NCI-H774 (cell line): ENCODE measurements at regions not wholly inside any gene's neighbourhood (a gene's known extent, or its start where the extent isn't known, plus 50 kb on each side); places are given as distances from the start of the nearest gene placed in this dataset.

Source experiments
- DNase-seq: peaks from one replicate; lab custom pipeline; 2025; lab: John Stamatoyannopoulos, UW

DNA sequence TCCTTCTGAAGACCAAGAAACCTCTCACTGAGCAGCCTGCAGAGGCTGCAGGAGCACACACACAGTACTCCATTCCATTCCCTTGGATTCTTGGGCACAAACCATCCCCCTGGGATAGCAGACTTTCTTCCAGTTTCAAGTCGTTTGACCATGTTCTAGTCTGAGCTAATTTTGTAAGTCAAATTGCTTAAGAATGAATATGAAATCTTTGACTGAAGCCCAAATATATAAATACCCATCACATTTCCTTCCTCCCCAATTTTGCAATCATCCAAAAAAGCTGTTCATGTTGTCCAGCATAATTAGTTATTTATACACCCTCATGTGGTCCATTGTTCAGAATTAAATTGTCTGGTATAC lies 231.2 kb upstream of the TPRG1 start:
- DNase-seq, result no peak

DNA sequence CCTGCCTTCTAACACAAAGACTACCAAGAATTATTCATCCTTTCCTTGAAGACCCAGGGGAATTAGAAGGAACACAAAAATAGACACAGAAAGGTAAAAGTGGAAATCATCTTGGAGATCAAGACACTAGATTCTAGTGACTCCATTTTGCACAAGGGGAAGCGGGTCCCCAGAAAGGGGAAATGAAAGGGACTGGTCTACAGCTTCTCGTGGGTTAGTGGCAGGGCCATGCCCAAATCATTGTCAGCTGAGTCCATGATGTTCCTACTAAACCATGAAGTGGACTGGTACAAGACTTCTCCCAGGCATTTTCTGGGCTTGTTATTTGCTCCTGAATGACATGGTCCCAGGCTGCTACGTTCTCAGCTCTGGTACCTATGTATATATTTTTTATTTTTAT lies 230.7 kb upstream of the TPRG1 start:
- DNase-seq, result no peak

GRCh38 chr3:188942191-188942590 lies 229.6 kb upstream of the TPRG1 start:
- DNase-seq, result no peak

DNA sequence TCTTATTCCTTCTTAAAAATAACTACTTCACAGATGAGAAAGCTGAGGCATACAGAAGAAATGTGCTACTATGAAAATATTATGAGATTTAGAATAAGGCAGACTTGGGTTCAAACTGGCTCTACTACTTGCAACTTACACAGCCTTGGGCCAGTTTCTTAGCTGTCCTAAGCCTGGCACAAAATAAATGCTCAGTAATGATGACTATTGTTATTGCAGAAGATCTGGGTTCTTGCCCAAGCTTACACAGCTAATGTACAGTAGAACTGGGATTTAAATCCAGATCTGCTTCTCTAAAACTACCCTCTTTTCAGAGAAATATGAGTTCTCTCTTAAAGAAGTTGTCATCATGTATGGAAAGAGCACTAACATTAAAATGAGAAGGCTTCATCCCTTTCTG lies 228.2 kb upstream of the TPRG1 start:
- no peak for DNase-seq

- no peak for DNase-seq
These were observed 227.7 kb upstream of the TPRG1 start for GRCh38 chr3:188944108-188944507.

DNA sequence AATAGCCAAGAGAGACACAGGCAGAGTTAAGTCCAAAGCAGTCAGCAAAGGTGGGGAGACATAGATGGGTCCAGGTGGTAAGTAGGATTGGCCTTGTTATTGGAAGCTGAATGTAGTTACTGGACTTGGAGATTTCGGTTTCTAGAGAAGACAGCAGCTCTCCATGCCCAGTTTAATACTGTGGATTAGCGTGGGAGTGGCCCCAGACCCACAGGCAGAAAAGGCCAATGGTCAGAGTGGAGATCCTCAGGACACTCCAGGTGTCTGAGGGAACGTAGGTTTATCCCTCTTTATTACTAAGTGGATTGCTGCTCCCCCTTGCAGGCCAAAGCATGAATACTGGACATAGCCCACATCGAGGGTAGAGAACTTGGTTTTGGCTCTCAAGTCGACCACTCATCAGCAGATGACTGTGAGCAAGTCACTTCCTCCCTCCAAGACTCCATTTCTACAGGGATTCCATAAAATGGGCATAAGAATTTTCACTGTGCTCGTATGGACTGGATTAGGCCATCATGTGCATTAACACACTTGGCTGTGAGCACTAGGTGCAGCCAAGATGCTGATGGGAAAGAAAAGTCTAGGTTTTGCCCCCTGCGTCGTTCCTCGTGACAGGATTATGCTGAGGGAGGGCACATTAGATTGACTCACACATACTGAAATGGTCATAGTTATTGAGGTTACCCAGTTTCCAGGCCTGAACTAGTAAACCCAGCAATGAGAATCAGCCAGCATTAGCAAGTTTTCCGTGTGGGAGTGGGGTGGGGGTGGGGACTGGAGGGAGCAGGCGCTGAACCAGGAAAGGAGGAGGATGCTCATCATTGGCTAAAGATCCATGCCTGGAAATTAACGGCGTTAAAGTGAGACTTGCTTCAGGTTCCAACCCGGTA lies 225.2 kb upstream of the TPRG1 start:
- DNase-seq, result no peak

- DNase-seq, result peak; percentile 99
These were observed 224.1 kb upstream of the TPRG1 start for GRCh38 chr3:188947401-188948280.

DNA sequence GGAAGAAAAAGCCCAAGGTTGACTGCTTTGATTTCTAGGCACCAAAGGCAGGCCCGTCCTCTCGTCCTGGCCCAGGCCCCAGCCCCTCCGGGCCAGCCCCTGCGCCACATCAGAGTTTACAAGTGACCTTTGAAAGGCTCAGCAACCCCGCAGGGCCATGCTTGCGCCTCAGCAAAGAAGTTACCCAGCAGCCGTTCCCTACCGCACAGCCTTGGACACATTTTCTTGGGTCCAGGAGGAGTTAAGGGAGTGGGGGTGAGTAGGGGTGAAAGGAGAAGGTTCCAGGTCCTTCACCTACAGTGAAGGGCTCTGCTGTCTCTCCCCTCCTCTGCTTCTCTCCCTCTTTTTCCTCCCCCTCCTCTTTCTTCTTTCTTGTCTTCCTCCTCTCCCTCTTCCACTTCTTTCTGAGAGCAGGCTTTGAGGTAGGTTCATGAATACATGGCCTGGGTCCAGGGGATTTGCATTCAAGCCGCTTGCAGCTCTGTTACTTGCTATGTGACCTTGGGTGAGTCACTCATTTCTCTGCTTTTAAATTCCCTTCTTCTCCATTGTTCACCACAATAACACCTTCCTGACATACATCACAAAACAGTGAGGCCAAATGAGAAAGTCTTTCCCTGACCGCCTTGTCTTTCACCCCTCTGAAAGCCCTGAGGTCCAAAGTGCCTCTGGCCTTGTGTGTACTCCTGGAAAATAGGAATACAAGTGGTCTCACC lies 223.3 kb upstream of the TPRG1 start:
- DNase-seq, result no peak

DNA sequence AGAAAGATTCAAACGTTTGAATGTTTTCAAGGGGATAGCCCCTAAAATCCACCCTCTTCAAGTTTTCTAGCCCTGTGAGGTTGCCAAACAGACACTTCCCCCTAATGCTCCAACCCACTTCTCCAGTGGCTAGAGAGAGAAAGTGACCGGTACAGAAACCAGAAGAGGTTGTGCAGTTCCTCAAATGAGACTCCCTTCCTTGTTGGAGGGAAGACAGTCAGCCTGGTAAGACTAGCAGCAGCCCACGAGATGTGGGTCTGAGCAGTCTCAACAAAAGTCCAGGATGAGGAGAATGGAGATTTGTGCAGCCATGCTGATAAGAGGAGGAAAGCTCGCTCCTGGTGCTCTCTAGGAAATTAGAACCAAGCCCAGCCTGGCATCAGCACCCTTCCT lies 222.8 kb upstream of the TPRG1 start:
- no peak for DNase-seq

- no peak for DNase-seq
These were observed 222.3 kb upstream of the TPRG1 start for GRCh38 chr3:188949456-188949855.

DNA sequence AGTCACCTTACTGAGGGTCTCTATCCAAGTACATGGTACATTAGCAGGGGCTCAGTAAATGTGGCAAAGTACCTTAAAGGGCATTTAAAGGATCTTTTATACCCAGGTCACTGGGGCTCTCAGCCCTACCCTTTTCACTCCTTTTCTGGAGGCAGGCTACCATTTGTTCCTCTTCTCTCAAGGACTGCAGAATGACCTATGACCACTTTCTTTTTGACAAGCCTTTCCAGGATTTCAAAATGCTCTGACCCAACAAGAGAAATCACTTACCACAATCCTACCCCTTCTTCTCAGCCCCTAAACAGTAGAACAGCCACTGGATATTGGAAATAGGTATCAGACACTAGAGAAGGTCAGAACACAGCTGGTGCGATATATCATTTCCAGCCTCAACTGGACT lies 221.8 kb upstream of the TPRG1 start:
- DNase-seq, result no peak

DNA sequence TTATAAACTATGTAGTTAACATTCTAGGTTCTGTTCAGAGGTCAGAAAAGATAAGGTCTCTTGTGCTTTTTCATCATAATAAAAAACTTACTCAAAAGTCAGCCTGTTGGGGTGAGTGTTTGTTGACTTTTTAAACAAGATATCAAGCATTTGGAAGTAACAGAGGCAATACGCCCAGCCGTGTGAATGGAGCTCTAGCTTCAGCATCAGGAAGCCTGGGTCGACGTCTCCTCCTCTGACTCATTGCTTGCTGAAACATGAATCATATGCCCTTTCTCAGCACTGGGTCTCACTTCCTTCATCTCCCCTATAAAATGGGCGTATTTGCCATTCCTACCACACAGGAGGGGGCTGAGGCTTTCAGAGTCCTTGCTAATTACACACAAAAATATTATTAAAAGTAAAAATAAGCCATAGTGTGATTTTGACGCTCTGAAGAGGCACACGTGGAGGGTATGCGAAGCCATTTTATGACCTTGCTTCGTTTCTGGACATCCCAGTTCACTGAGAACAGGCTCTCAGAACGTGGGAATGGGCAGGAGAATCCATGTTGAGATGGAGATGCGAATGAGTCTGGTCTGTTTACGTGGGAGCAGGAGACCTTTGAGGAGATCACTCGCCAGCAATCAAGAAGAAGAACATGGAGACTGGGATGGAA lies 220.8 kb upstream of the TPRG1 start:
- DNase-seq, result no peak

DNA sequence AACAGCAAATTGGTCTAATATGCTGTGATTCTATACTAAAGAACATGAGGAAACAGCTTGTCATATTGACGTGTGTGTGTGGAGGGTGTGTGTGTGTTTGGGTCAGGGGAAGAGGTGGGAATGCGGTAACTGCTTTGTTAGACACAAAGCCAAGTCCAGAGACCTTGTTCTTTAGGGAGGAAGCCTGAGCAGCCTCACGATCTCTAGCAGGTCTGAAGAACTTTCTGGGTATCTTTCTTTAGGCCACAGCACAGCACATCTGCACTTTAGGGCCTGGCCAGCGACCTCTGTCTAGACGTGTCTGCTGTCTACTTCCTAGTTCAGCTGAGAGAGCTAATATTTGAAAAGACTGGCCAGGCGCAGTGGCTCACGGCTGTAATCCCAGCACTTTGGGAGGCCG lies 220.0 kb upstream of the TPRG1 start:
- no peak for DNase-seq

DNA sequence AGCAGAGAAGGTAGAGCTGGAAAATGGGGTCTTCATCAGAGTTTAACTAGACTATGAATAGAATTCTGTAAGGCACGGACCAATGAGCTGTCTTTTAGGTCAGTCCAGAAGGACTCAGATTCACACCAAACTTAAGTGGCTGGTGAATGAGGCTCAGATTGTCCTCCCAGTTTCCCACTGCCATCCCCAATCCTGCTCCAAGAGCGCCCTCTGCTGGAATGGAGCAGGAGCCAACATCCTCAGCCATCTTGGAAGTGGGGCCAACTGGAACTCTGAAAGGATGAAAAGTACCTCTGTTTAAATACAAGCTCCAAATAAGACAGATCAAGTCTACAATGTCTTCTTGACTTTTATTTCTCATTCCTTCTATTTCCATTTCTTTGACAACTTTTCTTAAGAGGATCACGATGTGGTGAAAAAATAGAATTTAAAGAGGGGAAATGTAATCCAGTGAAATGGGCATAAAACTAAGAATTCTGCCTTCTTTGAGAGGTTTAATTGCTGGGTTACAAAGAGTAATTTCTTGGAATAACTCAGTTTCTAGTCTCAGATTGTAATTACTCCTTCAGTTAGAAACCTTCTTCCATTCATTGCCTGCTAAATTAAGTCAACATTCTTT lies 217.1 kb upstream of the TPRG1 start:
- DNase-seq, result peak; percentile 94

DNA sequence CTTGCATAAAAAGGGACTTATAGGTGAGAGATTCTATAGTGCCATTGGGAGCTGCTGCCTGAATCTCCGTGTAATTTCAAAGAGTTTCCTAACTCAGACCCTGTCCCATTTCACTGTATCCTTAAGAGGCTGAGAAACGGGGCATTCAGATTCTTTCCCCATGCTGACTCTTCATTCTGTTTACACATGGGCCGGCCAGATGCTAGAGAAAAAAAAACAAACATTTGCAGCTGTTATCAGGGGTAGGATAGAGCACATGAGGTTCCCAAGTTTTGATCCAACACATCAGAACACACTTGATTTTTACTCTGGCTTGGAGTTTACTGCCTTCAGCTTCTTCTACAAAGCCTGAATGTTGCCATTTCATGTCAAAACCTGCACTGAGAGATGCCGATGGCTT lies 215.9 kb upstream of the TPRG1 start:
- no peak for DNase-seq

DNA sequence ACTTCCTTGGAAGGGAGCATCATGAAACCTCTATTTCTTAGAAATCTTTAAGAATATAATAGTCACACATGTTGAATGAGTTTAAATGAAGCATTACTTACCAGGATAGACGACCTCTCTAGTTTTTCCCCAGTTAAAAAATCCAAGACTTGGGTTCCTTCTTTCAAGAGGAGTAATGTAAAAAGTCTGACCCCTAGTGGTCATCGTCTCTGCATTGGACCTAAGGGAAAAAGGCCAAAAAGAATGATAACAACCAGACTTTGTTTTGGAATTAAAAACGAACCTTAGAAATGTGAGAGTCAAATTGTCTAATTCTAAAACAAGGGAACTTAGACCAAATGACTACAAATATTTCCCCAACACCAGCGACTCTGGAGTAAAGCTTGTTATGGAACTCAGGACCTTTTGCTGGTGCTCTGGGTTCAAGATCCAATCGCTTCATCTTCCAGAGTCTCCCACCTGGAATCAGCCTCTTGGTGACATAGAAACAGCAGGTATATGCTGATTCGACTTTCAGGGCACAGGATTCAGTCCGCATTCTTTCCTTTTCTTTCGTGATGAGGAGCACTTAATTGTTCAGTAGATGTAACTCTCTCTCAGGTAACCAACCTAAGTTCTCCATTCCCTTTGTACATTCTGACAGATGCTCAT lies 214.8 kb upstream of the TPRG1 start:
- DNase-seq, result peak; percentile 56

GRCh38 chr3:188959013-188959412 lies 212.8 kb upstream of the TPRG1 start:
- no peak for DNase-seq

DNA sequence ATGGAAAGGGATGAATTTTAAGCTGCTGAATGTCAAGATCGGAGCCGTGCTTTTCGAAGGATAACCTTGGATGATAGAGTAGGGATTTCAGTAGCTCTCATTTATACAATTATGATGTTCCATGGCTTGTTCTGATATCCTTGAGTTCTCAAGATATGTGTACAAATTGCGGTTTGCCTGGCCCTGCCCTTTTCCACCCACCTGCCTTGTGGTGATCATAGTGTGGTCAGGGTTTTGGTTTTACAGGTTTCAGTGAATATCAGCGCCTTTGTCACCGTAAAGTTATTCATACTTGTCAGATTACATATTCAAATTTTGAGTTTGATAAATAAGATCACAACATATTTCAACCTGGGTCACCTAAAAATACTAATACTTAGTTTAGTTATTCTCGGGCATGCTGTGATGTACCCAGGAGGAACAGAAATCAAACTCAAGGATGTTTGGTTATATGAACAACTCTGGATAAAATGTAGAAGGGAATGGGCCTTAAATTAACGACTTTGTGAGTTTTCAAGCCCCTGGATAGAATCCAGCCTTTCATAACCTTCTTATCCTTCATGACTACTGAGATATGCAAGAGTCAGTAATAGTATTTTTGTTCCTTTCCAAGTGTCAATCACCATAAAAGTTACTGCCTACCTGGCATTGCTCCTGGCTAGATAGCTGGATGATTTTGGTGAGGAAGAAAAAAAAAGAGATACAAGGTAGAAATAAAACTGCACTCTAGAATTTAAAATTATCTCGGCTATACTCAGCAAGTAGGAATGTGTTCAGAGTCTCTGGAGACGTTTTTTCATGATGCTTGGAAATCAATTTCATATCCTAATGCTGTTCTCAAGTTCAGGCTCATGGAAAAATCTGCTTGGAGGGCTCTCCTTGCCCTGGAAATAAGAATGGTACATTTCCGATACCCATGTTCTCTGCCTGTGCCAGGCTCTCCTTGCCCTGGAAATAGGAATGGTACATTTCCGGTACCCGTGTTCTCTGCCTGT lies 209.2 kb upstream of the TPRG1 start:
- DNase-seq, result no peak

GRCh38 chr3:188964957-188965356 lies 206.8 kb upstream of the TPRG1 start:
- DNase-seq, result no peak

GRCh38 chr3:188972310-188972709 lies 199.5 kb upstream of the TPRG1 start:
- DNase-seq, result no peak
